ENCODE measurements at regions not wholly inside any gene's neighbourhood (a gene's known extent, or its start where the extent isn't known, plus 50 kb on each side); places are given as distances from the start of the nearest gene placed in this dataset.
A peak's percentile ranks its signal among the peaks of the same experiment; 100 is the strongest.

GRCh38 chrX:39648548-39649254, 449.1 kb downstream of the BCOR start:
- H3K9me2 ChIP-seq (replicated peaks; ENCODE audit: insufficient read depth, low read length): no peaks in the 10 kb centered on the region
- H3K4me2 ChIP-seq (ENCODE audit: low read depth, low read length, poor library complexity, severe bottlenecking): no peak overlapping the region
- no peaks in the 10 kb centered on the region for H3K79me2 ChIP-seq (ENCODE audit: low read length)
- H3K9me3 ChIP-seq (ENCODE audit: low read length): no peaks in the 10 kb centered on the region
- H4K20me1 ChIP-seq (ENCODE audit: insufficient read depth, low read depth, low read length): no peaks in the 10 kb centered on the region
- H3K27me3 ChIP-seq (ENCODE audit: low read length): no peaks in the 10 kb centered on the region
- H3K4me3 ChIP-seq (ENCODE audit: low read length): no peak overlapping the region
- H3K27ac ChIP-seq (ENCODE audit: low read length): no peak overlapping the region
- H2AFZ ChIP-seq (ENCODE audit: low read length): no peak overlapping the region
- no peaks in the 10 kb centered on the region for H3K4me1 ChIP-seq (ENCODE audit: low read length)
- H3K36me3 ChIP-seq (ENCODE audit: insufficient read depth, low read length): no peaks in the 10 kb centered on the region
- H3K9ac ChIP-seq (ENCODE audit: low read length): no peak overlapping the region
- no peak for DNase-seq

- Histone ChIP-seq H3K9me2 (replicated peaks; ENCODE audit: insufficient read depth, low read length) (no peaks in the 10 kb centered on the region), H3K27ac (ENCODE audit: low read length) (no peak overlapping the region), H3K9me3 (ENCODE audit: low read length) (no peaks in the 10 kb centered on the region), H3K4me1 (ENCODE audit: low read length) (no peaks in the 10 kb centered on the region), H3K27me3 (ENCODE audit: low read length) (0 out of 2 replicates have a peak, but pooled peaks cover under 1% of the 10 kb centered on the region), H3K9ac (ENCODE audit: low read length) (no peak overlapping the region), H3K79me2 (ENCODE audit: low read length) (no peaks in the 10 kb centered on the region), H4K20me1 (ENCODE audit: insufficient read depth, low read depth, low read length) (no peaks in the 10 kb centered on the region), H2AFZ (ENCODE audit: low read length) (no peak overlapping the region), H3K4me2 (ENCODE audit: low read depth, low read length, poor library complexity, severe bottlenecking) (no peak overlapping the region), H3K36me3 (ENCODE audit: insufficient read depth, low read length) (no peaks in the 10 kb centered on the region), H3K4me3 (ENCODE audit: low read length) (no peak overlapping the region)
- no peak for DNase-seq
These were observed 446.9 kb downstream of the BCOR start for GRCh38 chrX:39650768-39651347.

GRCh38 chrX:39652336-39652735, 445.4 kb downstream of the BCOR start:
- H3K9ac ChIP-seq (ENCODE audit: low read length): no peak overlapping the region
- no peak overlapping the region for H3K27ac ChIP-seq (ENCODE audit: low read length)
- 0 out of 2 replicates have a peak, but pooled peaks cover 4% of the 10 kb centered on the region for H3K27me3 ChIP-seq (ENCODE audit: low read length)
- H3K9me2 ChIP-seq (replicated peaks; ENCODE audit: insufficient read depth, low read length): no peaks in the 10 kb centered on the region
- no peaks in the 10 kb centered on the region for H3K79me2 ChIP-seq (ENCODE audit: low read length)
- no peaks in the 10 kb centered on the region for H3K9me3 ChIP-seq (ENCODE audit: low read length)
- H3K4me1 ChIP-seq (ENCODE audit: low read length): no peaks in the 10 kb centered on the region
- no peak overlapping the region for H3K4me2 ChIP-seq (ENCODE audit: low read depth, low read length, poor library complexity, severe bottlenecking)
- H2AFZ ChIP-seq (ENCODE audit: low read length): no peak overlapping the region
- peak; percentile 77 for DNase-seq
- H3K4me3 ChIP-seq (ENCODE audit: low read length): no peak overlapping the region
- H3K36me3 ChIP-seq (ENCODE audit: insufficient read depth, low read length): no peaks in the 10 kb centered on the region
- H4K20me1 ChIP-seq (ENCODE audit: insufficient read depth, low read depth, low read length): no peaks in the 10 kb centered on the region

GRCh38 chrX:39653691-39654090, 444.1 kb downstream of the BCOR start:
- Histone ChIP-seq H3K4me1 (ENCODE audit: low read length) (no peaks in the 10 kb centered on the region), H3K4me3 (ENCODE audit: low read length) (no peak overlapping the region), H3K4me2 (ENCODE audit: low read depth, low read length, poor library complexity, severe bottlenecking) (no peak overlapping the region), H3K36me3 (ENCODE audit: insufficient read depth, low read length) (no peaks in the 10 kb centered on the region), H3K27ac (ENCODE audit: low read length) (no peak overlapping the region), H3K9me2 (replicated peaks; ENCODE audit: insufficient read depth, low read length) (no peaks in the 10 kb centered on the region), H3K9me3 (ENCODE audit: low read length) (no peaks in the 10 kb centered on the region), H3K27me3 (ENCODE audit: low read length) (0 out of 2 replicates have a peak, but pooled peaks cover 4% of the 10 kb centered on the region), H3K9ac (ENCODE audit: low read length) (no peak overlapping the region), H4K20me1 (ENCODE audit: insufficient read depth, low read depth, low read length) (no peaks in the 10 kb centered on the region), H2AFZ (ENCODE audit: low read length) (no peak overlapping the region), H3K79me2 (ENCODE audit: low read length) (no peaks in the 10 kb centered on the region)
- DNase-seq: no peak

GRCh38 chrX:39654183-39654925, 443.4 kb downstream of the BCOR start:
- Histone ChIP-seq H4K20me1 (ENCODE audit: insufficient read depth, low read depth, low read length) (no peaks in the 10 kb centered on the region), H3K4me2 (ENCODE audit: low read depth, low read length, poor library complexity, severe bottlenecking) (no peak overlapping the region), H2AFZ (ENCODE audit: low read length) (no peak overlapping the region), H3K36me3 (ENCODE audit: insufficient read depth, low read length) (no peaks in the 10 kb centered on the region), H3K27me3 (ENCODE audit: low read length) (0 out of 2 replicates have a peak, but pooled peaks cover 4% of the 10 kb centered on the region), H3K9ac (ENCODE audit: low read length) (no peak overlapping the region), H3K9me3 (ENCODE audit: low read length) (no peaks in the 10 kb centered on the region), H3K4me3 (ENCODE audit: low read length) (no peak overlapping the region), H3K4me1 (ENCODE audit: low read length) (no peaks in the 10 kb centered on the region), H3K79me2 (ENCODE audit: low read length) (no peaks in the 10 kb centered on the region), H3K27ac (ENCODE audit: low read length) (no peak overlapping the region), H3K9me2 (replicated peaks; ENCODE audit: insufficient read depth, low read length) (no peaks in the 10 kb centered on the region)
- no peak for DNase-seq

GRCh38 chrX:39654952-39655351, 442.8 kb downstream of the BCOR start:
- Histone ChIP-seq H3K36me3 (ENCODE audit: insufficient read depth, low read length) (no peaks in the 10 kb centered on the region), H3K4me1 (ENCODE audit: low read length) (no peaks in the 10 kb centered on the region), H2AFZ (ENCODE audit: low read length) (no peak overlapping the region), H3K4me3 (ENCODE audit: low read length) (no peak overlapping the region), H3K9ac (ENCODE audit: low read length) (no peak overlapping the region), H3K9me3 (ENCODE audit: low read length) (no peaks in the 10 kb centered on the region), H3K9me2 (replicated peaks; ENCODE audit: insufficient read depth, low read length) (no peaks in the 10 kb centered on the region), H4K20me1 (ENCODE audit: insufficient read depth, low read depth, low read length) (no peaks in the 10 kb centered on the region), H3K27ac (ENCODE audit: low read length) (no peak overlapping the region), H3K4me2 (ENCODE audit: low read depth, low read length, poor library complexity, severe bottlenecking) (no peak overlapping the region), H3K79me2 (ENCODE audit: low read length) (no peaks in the 10 kb centered on the region), H3K27me3 (ENCODE audit: low read length) (0 out of 2 replicates have a peak, but pooled peaks cover 4% of the 10 kb centered on the region)
- no peak for DNase-seq

GRCh38 chrX:39661116-39661907, 436.4 kb downstream of the BCOR start:
- H3K36me3 ChIP-seq (ENCODE audit: insufficient read depth, low read length): no peaks in the 10 kb centered on the region
- no peak overlapping the region for H2AFZ ChIP-seq (ENCODE audit: low read length)
- H3K4me1 ChIP-seq (ENCODE audit: low read length): no peaks in the 10 kb centered on the region
- H3K27me3 ChIP-seq (ENCODE audit: low read length): no peaks in the 10 kb centered on the region
- no peaks in the 10 kb centered on the region for H3K9me2 ChIP-seq (replicated peaks; ENCODE audit: insufficient read depth, low read length)
- H3K79me2 ChIP-seq (ENCODE audit: low read length): no peaks in the 10 kb centered on the region
- no peak overlapping the region for H3K27ac ChIP-seq (ENCODE audit: low read length)
- no peak overlapping the region for H3K4me2 ChIP-seq (ENCODE audit: low read depth, low read length, poor library complexity, severe bottlenecking)
- no peak overlapping the region for H3K4me3 ChIP-seq (ENCODE audit: low read length)
- H3K9me3 ChIP-seq (ENCODE audit: low read length): no peaks in the 10 kb centered on the region
- peak; percentile 27 for DNase-seq
- no peak overlapping the region for H3K9ac ChIP-seq (ENCODE audit: low read length)
- no peaks in the 10 kb centered on the region for H4K20me1 ChIP-seq (ENCODE audit: insufficient read depth, low read depth, low read length)

Measured in Karpas-422 (cell line).